ENCODE measurements at regions not wholly inside any gene's neighbourhood (a gene's known extent, or its start where the extent isn't known, plus 50 kb on each side); places are given as distances from the start of the nearest gene placed in this dataset.
"Not testable (repeated sequence)": the region's sequence is repeated elsewhere in the genome, so short reads cannot be mapped to it uniquely, and the experiment has no call there.

DNA sequence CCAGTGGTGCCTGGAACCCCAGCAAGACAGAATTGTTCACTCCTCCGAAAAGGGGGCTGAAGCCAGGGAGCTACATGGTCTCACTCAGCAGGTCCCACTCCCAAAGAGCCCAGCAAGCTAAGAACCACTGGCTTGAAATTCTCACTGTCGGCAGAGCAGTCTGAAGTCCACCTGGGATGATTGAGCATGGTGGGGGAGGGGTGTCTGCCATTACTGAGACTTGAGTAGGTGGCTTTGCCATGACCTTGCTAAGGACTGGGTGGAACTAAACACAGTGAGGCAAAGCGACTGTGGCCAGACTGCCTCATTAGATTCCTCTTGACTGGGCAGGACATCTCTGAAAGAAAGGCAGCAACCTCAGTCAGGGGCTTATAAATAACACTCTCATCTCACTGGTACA, 122.6 kb upstream of the ZC4H2 start:
- Histone ChIP-seq H3K9me3 (ENCODE audit: control insufficient read depth, insufficient read depth, low read length) (no peaks in the 10 kb centered on the region; the same call in 1 of the 2 replicates), H3K27ac (ENCODE audit: low read depth, low read length) (no peak overlapping the region), H3K4me3 (ENCODE audit: low read depth, low read length) (no peak overlapping the region), H3K27me3 (ENCODE audit: control insufficient read depth, insufficient read depth, low read length) (no peaks in the 10 kb centered on the region)
- POLR2A ChIA-PET: no interaction called here
- no peak for DNase-seq (ENCODE audit: low read depth, low spot score)
- TF ChIP-seq, protein P1, sequence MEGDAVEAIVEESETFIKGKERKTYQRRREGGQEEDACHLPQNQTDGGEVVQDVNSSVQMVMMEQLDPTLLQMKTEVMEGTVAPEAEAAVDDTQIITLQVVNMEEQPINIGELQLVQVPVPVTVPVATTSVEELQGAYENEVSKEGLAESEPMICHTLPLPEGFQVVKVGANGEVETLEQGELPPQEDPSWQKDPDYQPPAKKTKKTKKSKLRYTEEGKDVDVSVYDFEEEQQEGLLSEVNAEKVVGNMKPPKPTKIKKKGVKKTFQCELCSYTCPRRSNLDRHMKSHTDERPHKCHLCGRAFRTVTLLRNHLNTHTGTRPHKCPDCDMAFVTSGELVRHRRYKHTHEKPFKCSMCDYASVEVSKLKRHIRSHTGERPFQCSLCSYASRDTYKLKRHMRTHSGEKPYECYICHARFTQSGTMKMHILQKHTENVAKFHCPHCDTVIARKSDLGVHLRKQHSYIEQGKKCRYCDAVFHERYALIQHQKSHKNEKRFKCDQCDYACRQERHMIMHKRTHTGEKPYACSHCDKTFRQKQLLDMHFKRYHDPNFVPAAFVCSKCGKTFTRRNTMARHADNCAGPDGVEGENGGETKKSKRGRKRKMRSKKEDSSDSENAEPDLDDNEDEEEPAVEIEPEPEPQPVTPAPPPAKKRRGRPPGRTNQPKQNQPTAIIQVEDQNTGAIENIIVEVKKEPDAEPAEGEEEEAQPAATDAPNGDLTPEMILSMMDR (IDR thresholded peaks at IDR 0.05; ENCODE audit: low read depth, low read length): no peak
- CTCF ChIA-PET: no interaction called here

DNA sequence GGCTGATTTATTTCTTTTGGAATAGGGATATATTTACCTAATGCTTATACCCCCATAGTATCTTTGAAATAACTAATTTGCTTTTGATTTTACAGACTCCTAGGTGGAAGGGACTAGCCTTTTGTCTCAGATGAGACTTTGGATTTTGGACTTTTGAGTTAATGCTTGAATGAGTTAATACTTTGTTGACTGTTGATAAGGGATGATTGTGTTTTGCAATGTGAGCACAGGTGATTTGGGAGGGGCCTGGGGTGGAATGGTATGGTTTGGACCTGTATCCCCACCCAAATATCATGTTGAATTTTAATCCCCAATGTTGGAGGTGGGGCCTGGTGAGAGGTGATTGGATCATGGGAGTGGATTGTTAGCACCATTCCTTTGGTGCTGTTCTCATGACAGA, 117.4 kb upstream of the ZC4H2 start:
- POLR2A ChIA-PET: no interaction called here

DNA sequence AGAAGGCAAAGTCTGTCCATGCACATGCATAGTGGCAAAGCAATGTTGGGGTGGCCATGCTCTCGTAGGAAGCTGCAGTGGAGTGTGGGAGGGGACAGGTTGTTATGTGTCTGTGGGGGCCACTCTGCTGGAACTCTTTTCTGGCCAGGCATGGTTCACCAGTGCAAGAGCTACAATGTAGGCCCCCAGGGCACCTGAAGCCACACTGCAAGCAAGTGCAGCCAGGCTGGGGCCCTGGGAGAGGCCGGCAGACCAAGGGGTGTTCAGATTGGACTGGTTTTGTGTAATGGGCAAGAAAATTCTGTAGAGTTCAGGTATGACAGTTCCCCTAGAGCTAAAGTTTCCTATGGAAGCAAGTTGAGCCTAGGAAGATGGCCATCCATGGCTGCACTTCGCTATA, 97.0 kb upstream of the ZC4H2 start:
- POLR2A ChIA-PET: no interaction called here
- no peak for DNase-seq (ENCODE audit: low read depth, low spot score)
- CTCF ChIA-PET: no interaction called here
- TF ChIP-seq, protein P1 (IDR thresholded peaks at IDR 0.05; ENCODE audit: low read depth, low read length): no peak
- Histone ChIP-seq H3K9me3 (ENCODE audit: control insufficient read depth, insufficient read depth, low read length) (no peaks in the 10 kb centered on the region), H3K27me3 (ENCODE audit: control insufficient read depth, insufficient read depth, low read length) (no peaks in the 10 kb centered on the region), H3K27ac (ENCODE audit: low read depth, low read length) (no peak overlapping the region), H3K4me3 (ENCODE audit: low read depth, low read length) (no peak overlapping the region)

More for the DNA sequence above, 117.4 kb upstream of the ZC4H2 start:
- Histone ChIP-seq H3K4me3 (ENCODE audit: low read depth, low read length) (no peak overlapping the region), H3K27me3 (ENCODE audit: control insufficient read depth, insufficient read depth, low read length) (no peaks in the 10 kb centered on the region), H3K27ac (ENCODE audit: low read depth, low read length) (no peak overlapping the region), H3K9me3 (ENCODE audit: control insufficient read depth, insufficient read depth, low read length) (no peaks in the 10 kb centered on the region)
- DNase-seq (ENCODE audit: low read depth, low spot score): no peak
- TF ChIP-seq, protein P1 (IDR thresholded peaks at IDR 0.05; ENCODE audit: low read depth, low read length): no peak
- CTCF ChIA-PET: no interaction called here

DNA sequence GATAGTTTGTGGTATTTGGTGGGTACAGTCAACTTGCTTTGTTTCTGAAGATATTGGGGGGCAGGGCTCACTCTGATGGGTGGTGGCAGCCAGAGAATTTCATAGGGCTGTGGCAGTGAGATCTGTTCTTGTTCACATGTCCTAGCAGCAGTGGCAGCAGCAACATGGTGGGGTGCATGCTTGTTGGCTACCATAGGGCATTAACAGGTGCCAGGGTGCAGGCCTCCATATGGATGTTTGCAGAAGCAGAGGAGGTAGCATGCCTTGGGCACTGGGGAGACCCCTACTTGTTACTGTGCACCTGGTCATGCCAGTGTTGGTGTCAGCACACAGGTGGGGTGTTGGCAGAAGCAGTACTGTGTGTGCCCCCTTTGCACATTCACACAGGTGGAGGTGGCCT, 96.3 kb upstream of the ZC4H2 start:
- no peak overlapping the region for H3K27ac ChIP-seq (ENCODE audit: low read depth, low read length)
- H3K9me3 ChIP-seq (ENCODE audit: control insufficient read depth, insufficient read depth, low read length): no peaks in the 10 kb centered on the region
- ChIA-PET POLR2A (no interaction called here), CTCF (no interaction called here)
- no peaks in the 10 kb centered on the region for H3K27me3 ChIP-seq (ENCODE audit: control insufficient read depth, insufficient read depth, low read length)
- H3K4me3 ChIP-seq (ENCODE audit: low read depth, low read length): no peak overlapping the region
- TF ChIP-seq, protein P1 (IDR thresholded peaks at IDR 0.05; ENCODE audit: low read depth, low read length): no peak
- DNase-seq (ENCODE audit: low read depth, low spot score): no peak

DNA sequence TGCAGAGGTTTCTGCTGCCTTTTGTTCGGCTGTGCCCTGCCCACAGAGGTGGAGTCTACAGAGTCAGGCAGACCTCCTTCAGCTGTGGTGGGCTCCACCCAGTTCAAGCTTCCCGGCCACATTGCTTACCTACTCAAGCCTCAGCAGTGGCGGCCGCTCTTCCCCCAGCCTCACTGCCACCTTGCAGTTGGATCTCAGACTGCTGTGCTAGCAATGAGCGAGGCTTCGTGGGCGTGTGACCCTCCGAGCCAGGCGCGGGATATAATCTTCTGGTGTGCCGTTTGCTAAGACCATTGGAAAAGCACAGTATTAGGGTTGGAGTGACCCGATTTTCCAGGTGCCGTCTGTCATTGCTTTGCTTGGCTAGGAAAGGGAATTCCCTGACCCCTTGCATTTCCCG, 82.4 kb upstream of the ZC4H2 start:
- POLR2A ChIA-PET; DNase-seq (ENCODE audit: low read depth, low spot score); CTCF ChIA-PET: not testable (repeated sequence)

DNA sequence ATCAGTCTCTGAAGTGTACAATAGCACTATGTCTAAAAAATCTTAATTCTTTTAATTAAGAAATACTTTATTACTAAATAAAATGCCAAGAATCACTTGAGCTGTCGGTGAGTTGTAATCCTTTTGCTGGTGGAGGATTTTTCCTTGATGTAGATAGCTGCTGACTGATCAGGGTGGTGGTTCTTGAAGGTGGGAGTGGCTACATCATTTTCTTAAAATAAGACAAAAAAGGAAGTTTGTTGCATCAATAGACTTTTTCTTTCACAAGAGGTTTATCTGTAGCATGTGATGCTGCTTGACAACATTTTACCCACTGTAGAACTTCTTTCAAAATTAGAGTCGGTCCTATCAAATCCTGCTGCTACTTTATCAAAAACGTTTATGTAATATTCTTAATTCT, 68.8 kb upstream of the ZC4H2 start:
- Histone ChIP-seq H3K9me3 (ENCODE audit: control insufficient read depth, insufficient read depth, low read length) (no peaks in the 10 kb centered on the region), H3K27ac (ENCODE audit: low read depth, low read length) (no peak overlapping the region), H3K27me3 (ENCODE audit: control insufficient read depth, insufficient read depth, low read length) (no peaks in the 10 kb centered on the region), H3K4me3 (ENCODE audit: low read depth, low read length) (no peak overlapping the region)
- DNase-seq (ENCODE audit: low read depth, low spot score): no peak
- TF ChIP-seq, protein P1 (IDR thresholded peaks at IDR 0.05; ENCODE audit: low read depth, low read length): no peak
- POLR2A ChIA-PET: no interaction called here
- CTCF ChIA-PET: no interaction called here

More for the DNA sequence above, 82.4 kb upstream of the ZC4H2 start:
- H3K27me3 ChIP-seq (ENCODE audit: control insufficient read depth, insufficient read depth, low read length); H3K27ac ChIP-seq (ENCODE audit: low read depth, low read length); H3K4me3 ChIP-seq (ENCODE audit: low read depth, low read length); H3K9me3 ChIP-seq (ENCODE audit: control insufficient read depth, insufficient read depth, low read length): not testable (repeated sequence)
